Neural cell (in vitro differentiated cells): ENCODE measurements at regions not wholly inside any gene's neighbourhood (a gene's known extent, or its start where the extent isn't known, plus 50 kb on each side); places are given as distances from the start of the nearest gene placed in this dataset.

Experiments
- H2AFZ ChIP-seq: fragments of 200-600, 300-800 bp; sonication (generic), shearing (Covaris generic); 2 replicates; pipeline ENCODE4 v1.6.0; 2014; ENCODE audit warnings: low read depth, mild to moderate bottlenecking, antibody characterized with exemption, low read length, moderate library complexity
- H3F3A ChIP-seq: fragments of 200-600 bp; shearing (Covaris generic); 2 replicates; pipeline ENCODE4 v1.6.1; 2016; ENCODE audit warnings: mild to moderate bottlenecking, moderate library complexity, mixed read lengths, antibody characterized with exemption, low read length; ENCODE audit not compliant: insufficient read depth, poor library complexity, severe bottlenecking
- H3K27ac ChIP-seq: fragments of 200-600, 300-800 bp; sonication (generic), shearing (Covaris generic); 2 replicates; pipeline ENCODE4 v1.5.1; 2014; ENCODE audit warnings: mild to moderate bottlenecking, low read length, moderate library complexity
- H3K27me3 ChIP-seq: fragments of 300-800, 200-600 bp; sonication (generic), shearing (Covaris generic); 2 replicates; pipeline ENCODE4 v1.6.0; 2014; ENCODE audit warnings: mild to moderate bottlenecking, low read depth, low read length, moderate library complexity; ENCODE audit not compliant: insufficient read depth
- H3K36me3 ChIP-seq: fragments of 300-800, 200-600 bp; sonication (generic), shearing (Covaris generic); 2 replicates; pipeline ENCODE4 v1.5.1; 2014; ENCODE audit warnings: mild to moderate bottlenecking, antibody characterized with exemption, low read length, moderate library complexity; ENCODE audit not compliant: insufficient read depth
- H3K4me2 ChIP-seq: fragments of 300-800, 200-600 bp; sonication (generic), shearing (Covaris generic); 2 replicates; pipeline ENCODE4 v1.6.0; 2014; ENCODE audit warnings: mild to moderate bottlenecking, low read length
- H3K4me3 ChIP-seq: fragments of 300-800, 200-600 bp; sonication (generic), shearing (Covaris generic); 2 replicates; pipeline ENCODE4 v1.5.1; 2014; ENCODE audit warnings: mild to moderate bottlenecking, low read length, moderate library complexity
- H3K79me2 ChIP-seq: fragments of 200-600 bp; shearing (Covaris generic); replicated peaks from 2 replicates; pipeline ENCODE4 v1.6.0; 2014; ENCODE audit warnings: mild to moderate bottlenecking, low read length, moderate library complexity; ENCODE audit not compliant: insufficient read depth
- H3K9ac ChIP-seq: fragments of 300-800, 200-600 bp; sonication (generic), shearing (Covaris generic); 2 replicates; pipeline ENCODE4 v1.6.1; 2016; ENCODE audit warnings: mild to moderate bottlenecking, low read length, mixed read lengths
- H3K9me2 ChIP-seq: fragments of 200-600 bp; shearing (Covaris generic); 2 replicates; pipeline ENCODE4 v1.6.1; 2016; ENCODE audit warnings: mild to moderate bottlenecking, low read length, mixed read lengths; ENCODE audit not compliant: insufficient read depth
- H3K9me3 ChIP-seq: fragments of 200-600, 300-800 bp; sonication (generic), shearing (Covaris generic); 2 replicates; pipeline ENCODE4 v1.6.1; 2016; ENCODE audit warnings: mild to moderate bottlenecking, mixed run types, low read length, moderate library complexity, mixed read lengths
- H4K20me1 ChIP-seq: fragments of 200-600 bp; shearing (Covaris generic); 2 replicates; pipeline ENCODE4 v1.6.1; 2016; ENCODE audit warnings: mild to moderate bottlenecking, mixed run types; ENCODE audit not compliant: insufficient read depth
- EP300 ChIP-seq: fragments of 450-650 bp; conservative IDR thresholded peaks from 2 replicates; pipeline ENCODE4 v1.6.1; 2014; ENCODE audit warnings: antibody characterized with exemption, mild to moderate bottlenecking, moderate library complexity; ENCODE audit not compliant: poor library complexity, severe bottlenecking
- EZH2 ChIP-seq: fragments of 200-600, 300-800 bp; shearing (Covaris generic), sonication (generic); IDR thresholded peaks from 2 replicates; pipeline ENCODE4 v1.6.1; 2014; ENCODE audit warnings: antibody characterized with exemption, low read length, borderline replicate concordance, mild to moderate bottlenecking; ENCODE audit not compliant: insufficient read depth, poor library complexity, severe bottlenecking
- MXI1 ChIP-seq: fragments of 450-650 bp; conservative IDR thresholded peaks from 2 replicates; pipeline ENCODE4 v1.6.1; 2014; ENCODE audit warnings: antibody characterized with exemption, mild to moderate bottlenecking; ENCODE audit not compliant: poor library complexity, severe bottlenecking
- POLR2AphosphoS5 ChIP-seq: IDR thresholded peaks from 2 replicates; pipeline ENCODE4 v1.6.1; 2012
- RAD21 ChIP-seq: fragments of 450-650 bp; conservative IDR thresholded peaks from 2 replicates; pipeline ENCODE4 v1.6.1; 2014; ENCODE audit warnings: antibody characterized with exemption, mild to moderate bottlenecking, moderate library complexity
- SMC3 ChIP-seq: fragments of 450-650 bp; conservative IDR thresholded peaks from 2 replicates; pipeline ENCODE4 v1.6.1; 2014; ENCODE audit warnings: antibody characterized with exemption, mild to moderate bottlenecking, moderate library complexity; ENCODE audit not compliant: poor library complexity
- TAF1 ChIP-seq: IDR thresholded peaks from 2 replicates; pipeline ENCODE4 v1.6.1; 2012; ENCODE audit warnings: low read depth
- TF ChIP-seq, protein P1 (sequence below): IDR thresholded peaks from 2 replicates; pipeline ENCODE4 v1.6.1; 2012; ENCODE audit warnings: borderline replicate concordance
- TF ChIP-seq, protein P2 (sequence below): fragments of 450-650 bp; IDR thresholded peaks from 2 replicates; pipeline ENCODE4 v1.5.1; 2014; ENCODE audit warnings: antibody characterized with exemption, mild to moderate bottlenecking, moderate library complexity; ENCODE audit not compliant: poor library complexity, severe bottlenecking

DNA sequence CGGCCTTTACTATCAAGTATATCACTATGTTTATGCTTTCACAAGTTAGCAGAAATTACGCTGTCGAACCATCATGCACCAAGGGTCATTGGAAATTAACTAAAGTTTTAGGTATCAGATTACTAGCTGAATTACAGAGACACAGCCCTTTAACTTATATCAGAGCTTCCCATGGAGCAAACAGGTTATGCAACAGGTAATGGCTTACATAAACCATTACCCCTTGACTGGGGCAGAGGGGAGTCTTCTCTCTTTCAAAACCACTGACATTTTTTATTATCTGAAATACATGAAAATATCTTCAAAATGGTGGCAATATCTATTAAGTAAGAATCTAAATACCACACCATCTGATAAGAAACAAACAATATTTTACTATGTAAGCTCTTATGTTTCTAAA is 1692.9 kb upstream of the SLC10A2 start:
- H3K27ac ChIP-seq, result no peak overlapping the region
- no peaks in the 10 kb centered on the region for H3K9me3 ChIP-seq
- H3K9me2 ChIP-seq, result no peaks in the 10 kb centered on the region
- no peaks in the 10 kb centered on the region for H3K79me2 ChIP-seq
- no peaks in the 10 kb centered on the region for H3K36me3 ChIP-seq
- H4K20me1 ChIP-seq, result no peaks in the 10 kb centered on the region
- H3K4me3 ChIP-seq, result no peak overlapping the region
- no peaks in the 10 kb centered on the region for H3K27me3 ChIP-seq
- H3K9ac ChIP-seq, result no peak overlapping the region
- H3K4me2 ChIP-seq, result no peak overlapping the region
- peaks cover 3% of the 10 kb centered on the region for H3F3A ChIP-seq
- no peak for TF ChIP-seq MXI1
- TF ChIP-seq EP300, result no peak
- no peak for TF ChIP-seq EZH2
- TF ChIP-seq SMC3, result no peak
- TF ChIP-seq, protein P1, sequence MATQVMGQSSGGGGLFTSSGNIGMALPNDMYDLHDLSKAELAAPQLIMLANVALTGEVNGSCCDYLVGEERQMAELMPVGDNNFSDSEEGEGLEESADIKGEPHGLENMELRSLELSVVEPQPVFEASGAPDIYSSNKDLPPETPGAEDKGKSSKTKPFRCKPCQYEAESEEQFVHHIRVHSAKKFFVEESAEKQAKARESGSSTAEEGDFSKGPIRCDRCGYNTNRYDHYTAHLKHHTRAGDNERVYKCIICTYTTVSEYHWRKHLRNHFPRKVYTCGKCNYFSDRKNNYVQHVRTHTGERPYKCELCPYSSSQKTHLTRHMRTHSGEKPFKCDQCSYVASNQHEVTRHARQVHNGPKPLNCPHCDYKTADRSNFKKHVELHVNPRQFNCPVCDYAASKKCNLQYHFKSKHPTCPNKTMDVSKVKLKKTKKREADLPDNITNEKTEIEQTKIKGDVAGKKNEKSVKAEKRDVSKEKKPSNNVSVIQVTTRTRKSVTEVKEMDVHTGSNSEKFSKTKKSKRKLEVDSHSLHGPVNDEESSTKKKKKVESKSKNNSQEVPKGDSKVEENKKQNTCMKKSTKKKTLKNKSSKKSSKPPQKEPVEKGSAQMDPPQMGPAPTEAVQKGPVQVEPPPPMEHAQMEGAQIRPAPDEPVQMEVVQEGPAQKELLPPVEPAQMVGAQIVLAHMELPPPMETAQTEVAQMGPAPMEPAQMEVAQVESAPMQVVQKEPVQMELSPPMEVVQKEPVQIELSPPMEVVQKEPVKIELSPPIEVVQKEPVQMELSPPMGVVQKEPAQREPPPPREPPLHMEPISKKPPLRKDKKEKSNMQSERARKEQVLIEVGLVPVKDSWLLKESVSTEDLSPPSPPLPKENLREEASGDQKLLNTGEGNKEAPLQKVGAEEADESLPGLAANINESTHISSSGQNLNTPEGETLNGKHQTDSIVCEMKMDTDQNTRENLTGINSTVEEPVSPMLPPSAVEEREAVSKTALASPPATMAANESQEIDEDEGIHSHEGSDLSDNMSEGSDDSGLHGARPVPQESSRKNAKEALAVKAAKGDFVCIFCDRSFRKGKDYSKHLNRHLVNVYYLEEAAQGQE, result no peak
- no peak for TF ChIP-seq POLR2AphosphoS5
- TF ChIP-seq, protein P2, sequence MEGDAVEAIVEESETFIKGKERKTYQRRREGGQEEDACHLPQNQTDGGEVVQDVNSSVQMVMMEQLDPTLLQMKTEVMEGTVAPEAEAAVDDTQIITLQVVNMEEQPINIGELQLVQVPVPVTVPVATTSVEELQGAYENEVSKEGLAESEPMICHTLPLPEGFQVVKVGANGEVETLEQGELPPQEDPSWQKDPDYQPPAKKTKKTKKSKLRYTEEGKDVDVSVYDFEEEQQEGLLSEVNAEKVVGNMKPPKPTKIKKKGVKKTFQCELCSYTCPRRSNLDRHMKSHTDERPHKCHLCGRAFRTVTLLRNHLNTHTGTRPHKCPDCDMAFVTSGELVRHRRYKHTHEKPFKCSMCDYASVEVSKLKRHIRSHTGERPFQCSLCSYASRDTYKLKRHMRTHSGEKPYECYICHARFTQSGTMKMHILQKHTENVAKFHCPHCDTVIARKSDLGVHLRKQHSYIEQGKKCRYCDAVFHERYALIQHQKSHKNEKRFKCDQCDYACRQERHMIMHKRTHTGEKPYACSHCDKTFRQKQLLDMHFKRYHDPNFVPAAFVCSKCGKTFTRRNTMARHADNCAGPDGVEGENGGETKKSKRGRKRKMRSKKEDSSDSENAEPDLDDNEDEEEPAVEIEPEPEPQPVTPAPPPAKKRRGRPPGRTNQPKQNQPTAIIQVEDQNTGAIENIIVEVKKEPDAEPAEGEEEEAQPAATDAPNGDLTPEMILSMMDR, result no peak
- no peak for TF ChIP-seq TAF1
- no peak for TF ChIP-seq RAD21
- H2AFZ ChIP-seq, result no peak overlapping the region

DNA sequence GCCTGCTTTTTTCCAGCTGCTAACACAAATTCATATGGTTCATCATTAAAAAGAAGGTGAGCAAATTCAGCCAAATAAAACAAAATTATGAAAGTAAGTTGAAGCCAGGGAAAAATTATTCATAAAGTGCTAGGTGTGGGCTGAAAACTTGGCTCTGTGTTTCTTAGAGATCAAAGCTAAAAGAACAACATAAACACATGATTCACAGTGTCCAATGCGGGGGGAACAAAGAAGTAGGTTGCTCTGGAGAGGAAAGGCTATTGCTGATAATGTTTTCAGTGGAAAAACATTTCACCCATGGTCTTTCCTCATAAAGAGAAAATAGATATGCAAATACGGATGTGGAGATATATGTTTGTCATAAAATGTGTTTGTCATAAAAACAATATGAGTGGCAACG is 1691.5 kb upstream of the SLC10A2 start:
- H3K36me3 ChIP-seq, result no peaks in the 10 kb centered on the region
- no peak overlapping the region for H3K4me3 ChIP-seq
- H3K9ac ChIP-seq, result no peak overlapping the region
- H3F3A ChIP-seq, result peaks cover 3% of the 10 kb centered on the region
- TF ChIP-seq MXI1, result no peak
- TF ChIP-seq, protein P1, result no peak
- TF ChIP-seq POLR2AphosphoS5, result no peak
- TF ChIP-seq EZH2, result no peak
- TF ChIP-seq EP300, result no peak
- TF ChIP-seq TAF1, result no peak
- TF ChIP-seq SMC3, result no peak
- TF ChIP-seq RAD21, result no peak
- TF ChIP-seq, protein P2, result no peak
- H3K9me3 ChIP-seq, result no peaks in the 10 kb centered on the region
- no peak overlapping the region for H3K27ac ChIP-seq
- no peaks in the 10 kb centered on the region for H3K9me2 ChIP-seq
- no peaks in the 10 kb centered on the region for H3K79me2 ChIP-seq
- H3K27me3 ChIP-seq, result no peaks in the 10 kb centered on the region
- H4K20me1 ChIP-seq, result no peaks in the 10 kb centered on the region
- no peak overlapping the region for H3K4me2 ChIP-seq
- H2AFZ ChIP-seq, result no peak overlapping the region
